Astrocyte (in vitro differentiated cells and primary cell): ENCODE measurements at regions not wholly inside any gene's neighbourhood (a gene's known extent, or its start where the extent isn't known, plus 50 kb on each side); places are given as distances from the start of the nearest gene placed in this dataset.

Experiments used
- DNase-seq: peaks from one replicate; pipeline ENCODE4 v3.0.0-alpha.2; 2010; ENCODE audit warnings: low read depth
- FAIRE-seq: peaks from 2 replicates; lab custom pipeline; 2011; peaks lifted over from hg19 to GRCh38; lab: Jason Lieb, UNC
- H2AFZ ChIP-seq: 2 replicates; pipeline ENCODE4 v1.6.0; 2012; ENCODE audit warnings: low read depth, low read length, inconsistent platforms
- H3K27ac ChIP-seq: 2 replicates; pipeline ENCODE4 v1.5.1; 2011; ENCODE audit warnings: low read depth, low read length, inconsistent platforms
- H3K27me3 ChIP-seq: 2 replicates; pipeline ENCODE4 v1.6.0; 2011; ENCODE audit warnings: low read length, inconsistent platforms; ENCODE audit not compliant: insufficient read depth
- H3K36me3 ChIP-seq: 2 replicates; pipeline ENCODE4 v1.5.1; 2011; ENCODE audit warnings: low read length, inconsistent platforms; ENCODE audit not compliant: insufficient read depth
- H3K4me1 ChIP-seq: 2 replicates; pipeline ENCODE4 v1.5.1; 2011; ENCODE audit warnings: low read length, inconsistent platforms; ENCODE audit not compliant: insufficient read depth
- H3K4me2 ChIP-seq: 2 replicates; pipeline ENCODE4 v1.6.0; 2012; ENCODE audit warnings: low read length, inconsistent platforms
- H3K4me3 ChIP-seq: 2 replicates; pipeline ENCODE4 v1.5.1; 2011; ENCODE audit warnings: low read depth, mild to moderate bottlenecking, low read length, inconsistent platforms; ENCODE audit not compliant: insufficient read depth
- H3K79me2 ChIP-seq: 2 replicates; pipeline ENCODE4 v1.6.0; 2012; ENCODE audit warnings: mild to moderate bottlenecking, low read length, inconsistent platforms; ENCODE audit not compliant: insufficient read depth
- H3K9ac ChIP-seq: 2 replicates; pipeline ENCODE4 v1.6.0; 2012; ENCODE audit warnings: mild to moderate bottlenecking, low read length, inconsistent platforms
- H3K9me3 ChIP-seq: 2 replicates; pipeline ENCODE4 v1.5.1; 2012; ENCODE audit warnings: low read depth, mild to moderate bottlenecking, low read length, inconsistent platforms; ENCODE audit not compliant: insufficient read depth
- H4K20me1 ChIP-seq: 2 replicates; pipeline ENCODE4 v1.6.0; 2012; ENCODE audit warnings: low read length, inconsistent platforms; ENCODE audit not compliant: insufficient read depth
- H3K27ac Mint-ChIP-seq: one replicate; pipeline ENCODE4 v1.8.0; 2021; ENCODE audit warnings: mild to moderate bottlenecking, mixed read lengths; ENCODE audit not compliant: unreplicated experiment
- H3K27me3 Mint-ChIP-seq: one replicate; pipeline ENCODE4 v1.8.0; 2021; ENCODE audit warnings: low read depth, mixed read lengths; ENCODE audit not compliant: unreplicated experiment
- H3K36me3 Mint-ChIP-seq: one replicate; pipeline ENCODE4 v1.8.0; 2021; ENCODE audit warnings: low read depth, mixed read lengths; ENCODE audit not compliant: unreplicated experiment
- H3K4me1 Mint-ChIP-seq: one replicate; pipeline ENCODE4 v1.8.0; 2021; ENCODE audit warnings: low read depth, mixed read lengths; ENCODE audit not compliant: unreplicated experiment
- H3K4me3 Mint-ChIP-seq: one replicate; pipeline ENCODE4 v1.8.0; 2021; ENCODE audit warnings: mild to moderate bottlenecking, moderate library complexity, mixed read lengths; ENCODE audit not compliant: unreplicated experiment
- H3K9me3 Mint-ChIP-seq: one replicate; pipeline ENCODE4 v1.8.0; 2021; ENCODE audit warnings: mild to moderate bottlenecking, mixed read lengths; ENCODE audit not compliant: unreplicated experiment
- CTCF ChIP-seq: IDR thresholded peaks from 2 replicates; pipeline ENCODE4 v1.5.1; 2011; ENCODE audit warnings: low read depth, mild to moderate bottlenecking, inconsistent platforms, low read length, moderate library complexity; ENCODE audit not compliant: insufficient read depth
- EZH2 ChIP-seq: IDR thresholded peaks from 2 replicates; pipeline ENCODE4 v1.6.1; 2012; ENCODE audit warnings: mild to moderate bottlenecking, low read length, inconsistent platforms; ENCODE audit not compliant: insufficient read depth

GRCh38 chr2:138831691-138832090, 51.5 kb upstream of the NXPH2 start:
- Histone ChIP-seq H3K4me3 (no peak overlapping the region), H3K9me3 (no peaks in the 10 kb centered on the region), H4K20me1 (no peaks in the 10 kb centered on the region), H3K36me3 (no peaks in the 10 kb centered on the region), H3K4me2 (no peak overlapping the region), H3K79me2 (no peaks in the 10 kb centered on the region), H3K9ac (no peak overlapping the region), H2AFZ (no peak overlapping the region), H3K4me1 (no peaks in the 10 kb centered on the region), H3K27me3 (no peaks in the 10 kb centered on the region), H3K27ac (no peak overlapping the region)
- TF ChIP-seq EZH2 (no peak), CTCF (no peak)
- FAIRE-seq (no peak), DNase-seq (no peak)
- Mint-ChIP-seq H3K27ac (no peak overlapping the region), H3K36me3 (no peaks in the 10 kb centered on the region), H3K27me3 (no peaks in the 10 kb centered on the region), H3K9me3 (no peaks in the 10 kb centered on the region), H3K4me1 (peaks cover 2% of the 10 kb centered on the region), H3K4me3 (no peak overlapping the region)

GRCh38 chr2:138831154-138831553, 51.0 kb upstream of the NXPH2 start:
- Histone ChIP-seq H3K27ac (no peak overlapping the region), H3K9me3 (no peaks in the 10 kb centered on the region), H2AFZ (no peak overlapping the region), H3K9ac (no peak overlapping the region), H3K27me3 (no peaks in the 10 kb centered on the region), H3K36me3 (no peaks in the 10 kb centered on the region), H3K4me3 (no peak overlapping the region), H3K4me2 (no peak overlapping the region), H3K79me2 (no peaks in the 10 kb centered on the region), H3K4me1 (no peaks in the 10 kb centered on the region), H4K20me1 (no peaks in the 10 kb centered on the region)
- Mint-ChIP-seq H3K36me3 (no peaks in the 10 kb centered on the region), H3K27me3 (no peaks in the 10 kb centered on the region), H3K4me3 (no peak overlapping the region), H3K9me3 (no peaks in the 10 kb centered on the region), H3K27ac (no peak overlapping the region), H3K4me1 (peaks cover 2% of the 10 kb centered on the region)
- FAIRE-seq (no peak), DNase-seq (no peak)
- no peak for TF ChIP-seq EZH2
- TF ChIP-seq CTCF, result no peak

- Mint-ChIP-seq H3K36me3 (no peaks in the 10 kb centered on the region), H3K9me3 (no peaks in the 10 kb centered on the region), H3K27me3 (no peaks in the 10 kb centered on the region), H3K4me3 (no peak overlapping the region), H3K4me1 (peaks cover 2% of the 10 kb centered on the region), H3K27ac (no peak overlapping the region)
- Histone ChIP-seq H3K9me3 (no peaks in the 10 kb centered on the region), H3K4me2 (no peak overlapping the region), H3K36me3 (no peaks in the 10 kb centered on the region), H3K27me3 (no peaks in the 10 kb centered on the region), H3K9ac (no peak overlapping the region), H3K27ac (no peak overlapping the region), H2AFZ (no peak overlapping the region), H3K79me2 (no peaks in the 10 kb centered on the region), H3K4me3 (no peak overlapping the region), H4K20me1 (no peaks in the 10 kb centered on the region), H3K4me1 (no peaks in the 10 kb centered on the region)
- FAIRE-seq (no peak), DNase-seq (no peak)
- TF ChIP-seq EZH2, result no peak
- TF ChIP-seq CTCF, result no peak
Observed at GRCh38 chr2:138830547-138830946, 50.4 kb upstream of the NXPH2 start.
